GM12872 (cell line): ENCODE measurements at regions not wholly inside any gene's neighbourhood (a gene's known extent, or its start where the extent isn't known, plus 50 kb on each side); places are given as distances from the start of the nearest gene placed in this dataset.

Experiments
- TF ChIP-seq, protein P1 (sequence below): IDR thresholded peaks from 3 replicates; pipeline ENCODE4 v1.5.1; 2011; ENCODE audit warnings: low read depth, mild to moderate bottlenecking, low read length, moderate library complexity; ENCODE audit not compliant: insufficient read depth

DNA sequence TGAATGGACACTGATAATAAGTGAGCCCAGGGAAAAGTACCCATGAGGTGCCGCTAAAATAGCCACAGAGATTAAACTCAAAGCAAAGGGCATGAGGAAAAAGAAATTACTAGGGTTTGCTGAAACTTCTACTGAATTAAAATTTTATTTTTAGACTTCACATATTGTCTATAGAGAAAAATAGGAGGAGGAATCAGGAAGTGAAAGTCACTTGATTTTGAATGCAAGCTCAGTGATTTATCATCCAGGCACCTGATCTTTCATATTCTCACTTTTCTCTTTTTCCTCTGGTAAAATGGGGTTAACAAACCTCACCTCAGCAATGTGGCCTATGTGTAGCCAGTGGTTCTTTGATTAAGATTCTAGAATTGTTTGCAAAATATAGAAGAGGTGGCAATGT lies 479.8 kb downstream of the BCL11B start:
- TF ChIP-seq, protein P1, sequence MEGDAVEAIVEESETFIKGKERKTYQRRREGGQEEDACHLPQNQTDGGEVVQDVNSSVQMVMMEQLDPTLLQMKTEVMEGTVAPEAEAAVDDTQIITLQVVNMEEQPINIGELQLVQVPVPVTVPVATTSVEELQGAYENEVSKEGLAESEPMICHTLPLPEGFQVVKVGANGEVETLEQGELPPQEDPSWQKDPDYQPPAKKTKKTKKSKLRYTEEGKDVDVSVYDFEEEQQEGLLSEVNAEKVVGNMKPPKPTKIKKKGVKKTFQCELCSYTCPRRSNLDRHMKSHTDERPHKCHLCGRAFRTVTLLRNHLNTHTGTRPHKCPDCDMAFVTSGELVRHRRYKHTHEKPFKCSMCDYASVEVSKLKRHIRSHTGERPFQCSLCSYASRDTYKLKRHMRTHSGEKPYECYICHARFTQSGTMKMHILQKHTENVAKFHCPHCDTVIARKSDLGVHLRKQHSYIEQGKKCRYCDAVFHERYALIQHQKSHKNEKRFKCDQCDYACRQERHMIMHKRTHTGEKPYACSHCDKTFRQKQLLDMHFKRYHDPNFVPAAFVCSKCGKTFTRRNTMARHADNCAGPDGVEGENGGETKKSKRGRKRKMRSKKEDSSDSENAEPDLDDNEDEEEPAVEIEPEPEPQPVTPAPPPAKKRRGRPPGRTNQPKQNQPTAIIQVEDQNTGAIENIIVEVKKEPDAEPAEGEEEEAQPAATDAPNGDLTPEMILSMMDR = no peak

DNA sequence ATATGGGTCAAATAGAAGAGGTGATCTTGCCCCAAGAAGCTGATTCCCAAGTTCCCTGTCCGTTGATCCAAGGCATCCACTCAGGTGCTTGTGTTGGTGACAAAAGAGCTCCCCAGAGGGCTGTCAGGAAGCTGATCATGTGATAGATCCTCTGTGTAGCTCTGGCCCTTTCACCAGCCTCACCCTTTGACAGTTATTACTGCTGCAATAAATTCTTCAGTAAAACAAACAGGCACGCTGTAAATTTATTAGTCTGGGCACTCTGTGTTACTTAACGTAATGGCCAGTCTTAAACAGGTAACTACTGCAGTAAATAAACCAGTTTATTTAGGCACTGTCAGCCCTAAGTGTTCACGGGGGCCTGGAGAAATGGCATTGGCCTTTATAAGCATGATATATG lies 473.9 kb downstream of the BCL11B start:
- TF ChIP-seq, protein P1 = no peak

DNA sequence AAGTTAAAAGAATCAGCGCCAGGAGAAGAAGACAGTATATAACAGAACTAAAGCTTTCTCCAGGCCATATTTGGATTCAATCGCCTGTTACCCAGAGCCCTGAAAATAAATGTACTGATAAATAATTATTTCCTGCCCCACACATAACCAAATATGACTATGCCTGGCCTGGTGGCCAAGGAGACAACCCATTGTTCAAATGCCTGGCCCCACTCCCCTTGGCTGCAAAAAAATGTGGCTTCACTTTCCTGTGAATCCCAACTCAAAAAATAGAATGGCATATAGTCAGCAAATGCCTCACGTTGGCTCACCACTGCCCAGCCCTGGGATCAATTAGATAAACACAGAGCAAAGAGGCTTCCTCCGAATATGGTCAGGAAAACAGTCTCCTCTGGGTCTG lies 472.1 kb downstream of the BCL11B start:
- TF ChIP-seq, protein P1 = no peak

DNA sequence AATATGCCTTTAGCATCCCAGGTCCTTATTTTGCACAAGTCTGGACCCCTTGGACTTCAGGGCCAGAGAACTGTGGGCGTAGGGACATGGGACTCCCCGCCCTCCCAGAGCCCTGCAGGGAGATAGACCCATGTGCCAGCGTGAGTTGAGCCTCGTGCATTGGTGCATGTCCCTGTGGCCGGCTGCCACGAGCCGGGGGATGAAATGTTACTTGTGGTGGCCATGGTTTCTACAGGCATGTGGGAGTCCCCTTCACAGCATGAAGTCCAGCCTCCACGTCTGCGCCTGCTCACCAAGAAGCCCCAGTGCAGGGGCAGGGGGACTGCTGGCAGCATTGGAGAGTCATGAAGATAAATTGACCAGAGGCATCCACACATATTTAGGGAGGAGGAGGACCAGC lies 470.0 kb downstream of the BCL11B start:
- TF ChIP-seq, protein P1 = no peak

DNA sequence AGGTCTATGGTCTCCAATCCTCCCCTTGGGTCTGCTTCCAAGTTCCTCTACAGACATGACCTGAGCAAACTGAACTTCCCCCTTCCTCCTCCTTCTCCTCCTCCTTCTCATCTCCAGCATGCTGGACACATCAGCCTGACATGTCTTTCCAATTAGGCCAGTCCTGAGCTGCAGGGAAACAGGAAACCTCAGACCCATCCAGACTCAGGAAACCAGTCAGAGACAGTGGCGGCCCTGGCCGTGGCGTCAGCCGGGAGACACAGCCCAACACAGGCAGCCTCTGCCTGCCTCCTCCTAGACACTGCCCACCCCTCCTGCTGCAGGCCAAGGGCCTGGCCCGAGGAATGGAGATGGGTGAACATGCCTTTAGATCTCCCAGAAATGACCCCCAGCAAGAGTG lies 468.8 kb downstream of the BCL11B start:
- TF ChIP-seq, protein P1 = no peak

DNA sequence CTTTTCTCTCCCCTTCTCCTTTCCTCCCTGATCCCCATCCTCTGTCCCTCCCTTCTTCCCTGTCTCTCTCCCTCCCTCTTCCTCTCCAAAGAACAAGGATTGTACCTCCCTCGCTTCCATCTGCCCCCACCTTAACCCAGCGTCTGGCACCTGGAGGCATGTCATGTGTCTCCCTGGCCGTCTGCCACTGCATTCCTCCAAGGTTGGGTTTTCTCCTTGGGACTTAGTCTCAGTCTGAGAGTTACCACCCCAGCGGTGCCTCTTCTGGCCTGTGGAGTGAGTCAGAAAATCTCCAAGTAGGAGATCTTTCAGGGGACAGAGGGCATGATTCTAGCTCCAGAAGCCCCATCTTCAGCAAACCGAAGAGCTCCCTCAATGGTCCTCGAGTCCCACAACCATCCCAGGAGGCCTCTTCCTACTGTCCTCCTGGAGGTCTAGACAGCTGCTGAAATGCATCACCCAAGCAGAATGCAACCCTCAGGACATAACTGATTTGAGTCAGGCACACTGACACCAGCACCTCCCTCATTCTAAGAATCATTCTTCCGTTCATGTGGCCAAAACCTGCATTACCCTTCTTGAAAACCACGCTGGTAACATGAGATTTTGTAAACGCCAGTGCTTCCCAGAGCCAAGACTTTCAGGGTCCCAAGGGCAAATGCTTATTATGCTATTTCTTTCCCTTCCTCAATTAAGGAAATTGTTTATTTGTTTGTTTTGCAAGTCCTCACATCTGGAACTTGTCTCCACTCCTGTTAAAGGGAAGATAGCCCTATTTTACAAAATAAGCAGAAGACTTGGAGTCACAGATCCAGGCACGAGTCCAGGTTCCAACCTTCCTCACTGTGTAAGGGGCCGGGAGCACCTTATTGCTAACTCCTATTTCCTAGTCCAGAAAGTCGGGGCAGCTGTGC lies 463.2 kb downstream of the BCL11B start:
- TF ChIP-seq, protein P1 = no peak

DNA sequence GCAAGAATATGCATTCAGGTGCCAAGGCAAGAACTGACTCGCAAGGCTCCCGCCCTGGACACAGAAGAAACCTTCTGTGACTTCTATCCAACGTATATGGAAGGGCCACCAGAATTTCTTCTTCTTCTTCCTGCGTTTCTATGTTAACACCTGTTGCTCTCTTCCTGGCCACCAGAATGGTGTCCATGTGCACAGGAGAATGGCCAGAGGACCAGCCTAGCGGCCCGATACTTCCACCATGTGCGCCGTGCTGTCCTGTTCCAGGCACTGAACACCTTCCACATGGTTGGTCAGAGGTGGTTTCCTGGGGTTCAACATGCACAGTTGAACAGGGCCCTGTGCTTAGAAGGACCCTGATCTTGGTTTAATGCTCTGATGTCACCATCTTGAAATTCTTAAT lies 455.8 kb downstream of the BCL11B start:
- TF ChIP-seq, protein P1 = no peak
